Upper lobe of left lung (tissue), 4 donors: ENCODE measurements at regions not wholly inside any gene's neighbourhood (a gene's known extent, or its start where the extent isn't known, plus 50 kb on each side); places are given as distances from the start of the nearest gene placed in this dataset.

ENCODE experiments used
- POLR2AphosphoS5 ChIP-seq, 2 donors: sonication (generic); formaldehyde crosslinking; IDR thresholded peaks; one replicate each; pipeline ENCODE4 v1.5.1; 2017; ENCODE audit warnings: antibody characterized with exemption in 2 of 2
- TF ChIP-seq, protein P1 (sequence below), 6 experiments: fragments of 450-650 bp in 4 of 6; fragments of 200-600 bp in 2 of 6; sonication (generic) in 2 of 6; IDR thresholded peaks; one replicate each; pipeline ENCODE4 v1.5.1; 2016 to 2019; ENCODE audit warnings: antibody characterized with exemption in 6 of 6

- TF ChIP-seq, protein P1, sequence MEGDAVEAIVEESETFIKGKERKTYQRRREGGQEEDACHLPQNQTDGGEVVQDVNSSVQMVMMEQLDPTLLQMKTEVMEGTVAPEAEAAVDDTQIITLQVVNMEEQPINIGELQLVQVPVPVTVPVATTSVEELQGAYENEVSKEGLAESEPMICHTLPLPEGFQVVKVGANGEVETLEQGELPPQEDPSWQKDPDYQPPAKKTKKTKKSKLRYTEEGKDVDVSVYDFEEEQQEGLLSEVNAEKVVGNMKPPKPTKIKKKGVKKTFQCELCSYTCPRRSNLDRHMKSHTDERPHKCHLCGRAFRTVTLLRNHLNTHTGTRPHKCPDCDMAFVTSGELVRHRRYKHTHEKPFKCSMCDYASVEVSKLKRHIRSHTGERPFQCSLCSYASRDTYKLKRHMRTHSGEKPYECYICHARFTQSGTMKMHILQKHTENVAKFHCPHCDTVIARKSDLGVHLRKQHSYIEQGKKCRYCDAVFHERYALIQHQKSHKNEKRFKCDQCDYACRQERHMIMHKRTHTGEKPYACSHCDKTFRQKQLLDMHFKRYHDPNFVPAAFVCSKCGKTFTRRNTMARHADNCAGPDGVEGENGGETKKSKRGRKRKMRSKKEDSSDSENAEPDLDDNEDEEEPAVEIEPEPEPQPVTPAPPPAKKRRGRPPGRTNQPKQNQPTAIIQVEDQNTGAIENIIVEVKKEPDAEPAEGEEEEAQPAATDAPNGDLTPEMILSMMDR (IDR thresholded peaks at IDR 0.05), result no peak
- no peak for TF ChIP-seq POLR2AphosphoS5 (IDR thresholded peaks at IDR 0.05)
These were observed 345.8 kb downstream of the RBM26 start for GRCh38 chr13:79060216-79060615.
